ENCODE measurements at regions not wholly inside any gene's neighbourhood (a gene's known extent, or its start where the extent isn't known, plus 50 kb on each side); places are given as distances from the start of the nearest gene placed in this dataset.
A peak's percentile ranks its signal among the peaks of the same experiment; 100 is the strongest.
"Not testable (repeated sequence)": the region's sequence is repeated elsewhere in the genome, so short reads cannot be mapped to it uniquely, and the experiment has no call there.

- DNase-seq: no peak
- H3K36me3 ChIP-seq: no peaks in the 10 kb centered on the region
- no peak overlapping the region for H3K4me3 ChIP-seq
- FAIRE-seq: no peak
- ATAC-seq: no peak
- H3K27ac ChIP-seq: no peak overlapping the region
- peaks cover 0 to 32% (median 1%) of the 10 kb centered on the region in 4 donors for H3K9me3 ChIP-seq
- TF ChIP-seq CTCF (IDR thresholded peaks at IDR 0.05): no peak
- intact Hi-C loops (cut with DNase I): no loop called here
- H3K27me3 ChIP-seq: no peaks in the 10 kb centered on the region
- H3K4me1 ChIP-seq: no peaks in the 10 kb centered on the region
- 43 to 46% methylated on average over 14 of the region's 14 CpGs for WGBS, 2 donors
Observed at GRCh38 chr21:7951854-7952519, 2569.4 kb upstream of the TPTE start.

GRCh38 chr21:7952648-7953047, 2568.7 kb upstream of the TPTE start:
- no peak for TF ChIP-seq CTCF (IDR thresholded peaks at IDR 0.05)
- H3K36me3 ChIP-seq: no peaks in the 10 kb centered on the region
- 49 to 53% methylated on average over 12 of the region's 12 CpGs for WGBS, 2 donors
- H3K4me3 ChIP-seq: no peak overlapping the region
- H3K4me1 ChIP-seq: no peaks in the 10 kb centered on the region
- H3K9me3 ChIP-seq: peaks cover 0 to 26% (median 1%) of the 10 kb centered on the region in 4 donors
- DNase-seq: no peak
- no peak for ATAC-seq
- no peaks in the 10 kb centered on the region for H3K27me3 ChIP-seq
- H3K27ac ChIP-seq: no peak overlapping the region
- no peak for FAIRE-seq
- intact Hi-C loops (cut with DNase I): no loop called here

- no peak for DNase-seq
- no peaks in the 10 kb centered on the region for H3K4me1 ChIP-seq
- H3K27ac ChIP-seq: no peak overlapping the region
- no peak overlapping the region for H3K4me3 ChIP-seq
- no peak for FAIRE-seq
- no peaks in the 10 kb centered on the region for H3K27me3 ChIP-seq
- intact Hi-C loops (cut with DNase I): no loop called here
- no peak for TF ChIP-seq CTCF (IDR thresholded peaks at IDR 0.05)
- WGBS, 2 donors: 31 to 40% methylated on average over 2 of the region's 2 CpGs
- no peaks in the 10 kb centered on the region for H3K36me3 ChIP-seq
- peaks cover 0 to 22% (median 1%) of the 10 kb centered on the region in 4 donors for H3K9me3 ChIP-seq
- no peak for ATAC-seq
Observed at GRCh38 chr21:7953058-7953457, 2568.3 kb upstream of the TPTE start.

GRCh38 chr21:7955358-7956073, 2565.9 kb upstream of the TPTE start:
- H3K27ac ChIP-seq; FAIRE-seq; H3K4me1 ChIP-seq; H3K27me3 ChIP-seq; H3K36me3 ChIP-seq; intact Hi-C loops (cut with DNase I); ATAC-seq; H3K4me3 ChIP-seq: not testable (repeated sequence)
- H3K9me3 ChIP-seq: peaks cover 0 to 15% (median 1%) of the 10 kb centered on the region in 4 donors
- DNase-seq: peak in 2 of 6 donors; percentile 12 to 29
- 62 to 67% methylated on average over 20 of the region's 20 CpGs for WGBS, 2 donors

- intact Hi-C loops (cut with DNase I); H3K4me3 ChIP-seq; FAIRE-seq; H3K27me3 ChIP-seq; H3K36me3 ChIP-seq; DNase-seq; ATAC-seq; H3K27ac ChIP-seq; H3K4me1 ChIP-seq: not testable (repeated sequence)
- 33 to 34% methylated on average over 2 of the region's 2 CpGs for WGBS, 2 donors
- H3K9me3 ChIP-seq: peaks cover 0 to 15% (median 1%) of the 10 kb centered on the region in 4 donors
Observed at GRCh38 chr21:7956074-7956452, 2565.3 kb upstream of the TPTE start.

GRCh38 chr21:7956998-7957712, 2564.2 kb upstream of the TPTE start:
- intact Hi-C loops (cut with DNase I); H3K4me1 ChIP-seq; H3K27me3 ChIP-seq; H3K4me3 ChIP-seq; FAIRE-seq; H3K36me3 ChIP-seq; H3K27ac ChIP-seq; DNase-seq: not testable (repeated sequence)
- 44 to 49% methylated on average over 5 of the region's 5 CpGs for WGBS, 2 donors
- H3K9me3 ChIP-seq: peaks cover 0 to 15% (median 0%) of the 10 kb centered on the region in 4 donors
- ATAC-seq: peak in 1 of 4 donors; percentile 8

Data from pancreas (tissue), 10 donors.